Pulmonary artery endothelial cell (primary cell): ENCODE measurements at regions not wholly inside any gene's neighbourhood (a gene's known extent, or its start where the extent isn't known, plus 50 kb on each side); places are given as distances from the start of the nearest gene placed in this dataset.

Experiments
- DNase-seq: peaks from one replicate; pipeline ENCODE4 v3.0.0-alpha.2; 2011; ENCODE audit warnings: low read depth, low spot score

GRCh38 chr3:8191406-8191805, 310.2 kb upstream of the LMCD1 start:
- DNase-seq = no peak

GRCh38 chr3:8197384-8197783, 304.2 kb upstream of the LMCD1 start:
- DNase-seq = no peak

GRCh38 chr3:8198605-8199004, 303.0 kb upstream of the LMCD1 start:
- no peak for DNase-seq

GRCh38 chr3:8200996-8201395, 300.6 kb upstream of the LMCD1 start:
- no peak for DNase-seq

GRCh38 chr3:8201886-8202285, 299.7 kb upstream of the LMCD1 start:
- DNase-seq = no peak

- DNase-seq = no peak
Measured at GRCh38 chr3:8204331-8204730, 297.3 kb upstream of the LMCD1 start.

GRCh38 chr3:8204853-8205650, 296.6 kb upstream of the LMCD1 start:
- no peak for DNase-seq

- no peak for DNase-seq
Measured at GRCh38 chr3:8205881-8206280, 295.7 kb upstream of the LMCD1 start.

- DNase-seq = no peak
Measured at GRCh38 chr3:8206971-8207617, 294.5 kb upstream of the LMCD1 start.

- no peak for DNase-seq
Measured at GRCh38 chr3:8210882-8211341, 290.7 kb upstream of the LMCD1 start.

GRCh38 chr3:8212794-8213193, 288.8 kb upstream of the LMCD1 start:
- no peak for DNase-seq

GRCh38 chr3:8213286-8213685, 288.3 kb upstream of the LMCD1 start:
- DNase-seq = no peak

GRCh38 chr3:8215821-8216220, 285.8 kb upstream of the LMCD1 start:
- DNase-seq = no peak

GRCh38 chr3:8218353-8218940, 283.2 kb upstream of the LMCD1 start:
- no peak for DNase-seq

GRCh38 chr3:8220291-8220690, 281.3 kb upstream of the LMCD1 start:
- no peak for DNase-seq

GRCh38 chr3:8223766-8224165, 277.9 kb upstream of the LMCD1 start:
- DNase-seq = no peak

GRCh38 chr3:8224941-8225340, 276.7 kb upstream of the LMCD1 start:
- no peak for DNase-seq

GRCh38 chr3:8233938-8234337, 267.7 kb upstream of the LMCD1 start:
- DNase-seq = no peak

- DNase-seq = no peak
Measured at GRCh38 chr3:8236264-8236663, 265.4 kb upstream of the LMCD1 start.

GRCh38 chr3:8237893-8238292, 263.7 kb upstream of the LMCD1 start:
- no peak for DNase-seq

- no peak for DNase-seq
Measured at GRCh38 chr3:8238432-8238831, 263.2 kb upstream of the LMCD1 start.

GRCh38 chr3:8239095-8239494, 262.5 kb upstream of the LMCD1 start:
- no peak for DNase-seq
